SK-N-SH treated with all-trans-retinoic acid at 6 μM for 48 hours (cell line): ENCODE measurements at regions not wholly inside any gene's neighbourhood (a gene's known extent, or its start where the extent isn't known, plus 50 kb on each side); places are given as distances from the start of the nearest gene placed in this dataset.

Experiments used
- ATAC-seq: fragments of 200-7000 bp; cut with Tn5 transposase; 3 replicates; pipeline ENCODE4 v1.9.1; 2020; ENCODE audit warnings: mild to moderate bottlenecking, moderate library complexity
- ARNTL ChIP-seq: fragments of 450-650 bp; formaldehyde crosslinking; IDR thresholded peaks from 2 replicates; pipeline ENCODE4 v1.5.0; 2020; ENCODE audit warnings: low read depth, mild to moderate bottlenecking, moderate library complexity, borderline replicate concordance
- CREB5 ChIP-seq: fragments of 250-450 bp; sonication (Bioruptor Pico); IDR thresholded peaks from 2 replicates; pipeline ENCODE4 v1.5.1; 2020; ENCODE audit warnings: low read depth, mild to moderate bottlenecking, moderate library complexity
- CSDC2 ChIP-seq: fragments of 250-450 bp; sonication (Bioruptor Pico); IDR thresholded peaks from 2 replicates; pipeline ENCODE4 v1.5.0; 2020; ENCODE audit warnings: mild to moderate bottlenecking, moderate library complexity
- CSRNP3 ChIP-seq: fragments of 250-450 bp; sonication (Bioruptor Pico); IDR thresholded peaks from 2 replicates; pipeline ENCODE4 v1.5.1; 2021; ENCODE audit warnings: mild to moderate bottlenecking, moderate library complexity
- ESRRG ChIP-seq: fragments of 250-450 bp; sonication (Bioruptor Pico); IDR thresholded peaks from 2 replicates; pipeline ENCODE4 v1.6.1; 2021; ENCODE audit warnings: mild to moderate bottlenecking
- GLIS3 ChIP-seq: fragments of 250-450 bp; sonication (Bioruptor Pico); IDR thresholded peaks from 2 replicates; pipeline ENCODE4 v1.5.0; 2020; ENCODE audit warnings: mild to moderate bottlenecking, moderate library complexity
- ISL1 ChIP-seq: fragments of 250-450 bp; sonication (Bioruptor Pico); IDR thresholded peaks from 2 replicates; pipeline ENCODE4 v2.1.2; 2022; ENCODE audit warnings: mild to moderate bottlenecking, moderate library complexity
- OSR1 ChIP-seq: fragments of 250-450 bp; sonication (Bioruptor Pico); IDR thresholded peaks from 2 replicates; pipeline ENCODE4 v1.8.0; 2022; ENCODE audit warnings: moderate library complexity, mild to moderate bottlenecking, inconsistent platforms
- PATZ1 ChIP-seq: fragments of 250-450 bp; sonication (Bioruptor Pico); IDR thresholded peaks from 2 replicates; pipeline ENCODE4 v1.8.0; 2020; ENCODE audit warnings: mild to moderate bottlenecking, moderate library complexity, borderline replicate concordance
- POU6F1 ChIP-seq: fragments of 250-450 bp; sonication (Bioruptor Pico); IDR thresholded peaks from 2 replicates; pipeline ENCODE4 v1.8.0; 2021; ENCODE audit warnings: low read depth, mild to moderate bottlenecking, moderate library complexity, borderline replicate concordance
- PPARA ChIP-seq: fragments of 250-450 bp; sonication (Bioruptor Pico); IDR thresholded peaks from 2 replicates; pipeline ENCODE4 v1.5.0; 2020; ENCODE audit warnings: mild to moderate bottlenecking, borderline replicate concordance
- RARB ChIP-seq: fragments of 250-450 bp; sonication (Bioruptor Pico); IDR thresholded peaks from 2 replicates; pipeline ENCODE4 v1.8.0; 2021; ENCODE audit warnings: mild to moderate bottlenecking, moderate library complexity
- SNAI2 ChIP-seq: fragments of 250-450 bp; sonication (Bioruptor Pico); IDR thresholded peaks from 2 replicates; pipeline ENCODE4 v1.5.0; 2020; ENCODE audit warnings: mild to moderate bottlenecking, moderate library complexity
- TOX ChIP-seq: fragments of 250-450 bp; sonication (Bioruptor Pico); IDR thresholded peaks from 2 replicates; pipeline ENCODE4 v1.8.0; 2021; ENCODE audit warnings: mild to moderate bottlenecking, moderate library complexity, borderline replicate concordance
- TSHZ2 ChIP-seq: fragments of 250-450 bp; sonication (Bioruptor Pico); IDR thresholded peaks from 2 replicates; pipeline ENCODE4 v1.5.0; 2020; ENCODE audit warnings: mild to moderate bottlenecking, moderate library complexity
- ZNF565 ChIP-seq: fragments of 450-650 bp; formaldehyde crosslinking; conservative IDR thresholded peaks from 2 replicates; pipeline ENCODE4 v1.5.0; 2020; ENCODE audit warnings: low read depth, mild to moderate bottlenecking, moderate library complexity
- ZNF8 ChIP-seq: fragments of 450-650 bp; formaldehyde crosslinking; IDR thresholded peaks from 2 replicates; pipeline ENCODE4 v1.5.0; 2020; ENCODE audit warnings: mild to moderate bottlenecking, moderate library complexity

GRCh38 chrX:25561190-25561589 is 545.4 kb upstream of the ARX start (continued):
- TF ChIP-seq POU6F1 (CRISPR knock-in tag), result no peak
- no peak for TF ChIP-seq CSRNP3 (CRISPR knock-in tag)
- no peak for TF ChIP-seq OSR1 (CRISPR knock-in tag)
- TF ChIP-seq GLIS3 (CRISPR knock-in tag), result no peak
- TF ChIP-seq TSHZ2 (CRISPR knock-in tag), result no peak

GRCh38 chrX:25573631-25574030 is 557.9 kb upstream of the ARX start:
- no peak for ATAC-seq
- no peak for TF ChIP-seq POU6F1 (CRISPR knock-in tag)
- no peak for TF ChIP-seq CSRNP3 (CRISPR knock-in tag)
- no peak for TF ChIP-seq CREB5 (CRISPR knock-in tag)
- no peak for TF ChIP-seq ISL1
- no peak for TF ChIP-seq ZNF565 (CRISPR knock-in tag)
- TF ChIP-seq CSDC2 (CRISPR knock-in tag), result no peak
- no peak for TF ChIP-seq ARNTL (CRISPR knock-in tag)
- no peak for TF ChIP-seq PPARA (CRISPR knock-in tag)
- TF ChIP-seq TSHZ2 (CRISPR knock-in tag), result no peak
- no peak for TF ChIP-seq RARB (CRISPR knock-in tag)
- no peak for TF ChIP-seq ZNF8 (CRISPR knock-in tag)
- no peak for TF ChIP-seq GLIS3 (CRISPR knock-in tag)
- no peak for TF ChIP-seq PATZ1 (CRISPR knock-in tag)
- TF ChIP-seq TOX (CRISPR knock-in tag), result no peak
- no peak for TF ChIP-seq ESRRG (CRISPR knock-in tag)
- no peak for TF ChIP-seq SNAI2 (CRISPR knock-in tag)
